Heart right ventricle (tissue), 16 donors: ENCODE measurements at regions not wholly inside any gene's neighbourhood (a gene's known extent, or its start where the extent isn't known, plus 50 kb on each side); places are given as distances from the start of the nearest gene placed in this dataset.
"Not testable (repeated sequence)": the region's sequence is repeated elsewhere in the genome, so short reads cannot be mapped to it uniquely, and the experiment has no call there.

Source experiments
- ATAC-seq, 8 donors: fragments of 200-7000 bp; cut with Tn5 transposase; one replicate each; pipeline ENCODE4 v1.9.1; 2020; ENCODE audit warnings: mild to moderate bottlenecking in 8 of 8, moderate library complexity in 8 of 8, moderate number of reproducible peaks in 1 of 8
- DNase-seq, 2 donors: peaks; one replicate each; pipeline ENCODE4 v3.0.0-alpha.2; 2020
- H3K27ac ChIP-seq, 10 donors: fragments of 200-600 bp; sonication (generic) in 2 of 10; one replicate each; pipeline versions ENCODE4 v1.5.0 to v1.8.0; 2020 to 2022; ENCODE audit warnings: mild to moderate bottlenecking in 3 of 10
- H3K27me3 ChIP-seq, 7 donors: fragments of 200-600 bp; one replicate each; pipeline ENCODE4 v1.8.0; 2021 to 2022; ENCODE audit warnings: mild to moderate bottlenecking in 2 of 7
- H3K36me3 ChIP-seq, 9 donors: fragments of 200-600 bp; sonication (generic) in 1 of 9; one replicate each; pipeline versions ENCODE4 v1.5.0 to v1.8.0; 2020 to 2022; ENCODE audit warnings: mild to moderate bottlenecking in 2 of 9
- H3K4me1 ChIP-seq, 9 donors: fragments of 200-600 bp; sonication (generic) in 1 of 9; one replicate each; pipeline versions ENCODE4 v1.5.0 to v1.8.0; 2020 to 2022; ENCODE audit warnings: mild to moderate bottlenecking in 4 of 9
- H3K4me3 ChIP-seq, 10 donors: fragments of 200-600 bp; sonication (generic) in 2 of 10; one replicate each; pipeline versions ENCODE4 v1.5.0 to v1.8.0; 2020 to 2022; ENCODE audit warnings: mild to moderate bottlenecking in 7 of 10, moderate library complexity in 2 of 10
- H3K9me3 ChIP-seq, 11 donors: fragments of 200-600 bp in 10 of 11; sonication (generic) in 2 of 11; one replicate each; pipeline versions ENCODE4 v1.5.0 to v1.8.0; 2013 to 2022; ENCODE audit warnings: mild to moderate bottlenecking in 2 of 11, control low read depth in 1 of 11, moderate library complexity in 1 of 11
- WGBS, 2 donors: extraction: QIAGEN DNeasy Blood & Tissue Kit; methylation state at CpG; one replicate each; pipeline ENCODE4 v1.1.7; 2013; ENCODE audit warnings: inconsistent platforms in 1 of 2; 5-methylcytosine and 5-hydroxymethylcytosine counted together
- intact Hi-C, 10 donors: fragments of 100-400 bp; cut with DNase I; formaldehyde crosslinking; loops; one replicate each; pipeline versions ENCODE4 v1.11.1 to v1.14.2; 2022
- TF ChIP-seq, protein P1 (sequence below), 9 donors: fragments of 200-600 bp; sonication (generic) in 2 of 9; IDR thresholded peaks; one replicate each; pipeline versions ENCODE4 v1.5.0 to v1.8.0; 2021 to 2022; ENCODE audit warnings: antibody characterized with exemption in 9 of 9, mild to moderate bottlenecking in 5 of 9, moderate library complexity in 1 of 9
- donor health status: Arrhythmogenic right ventricular cardiomyopathy.
- donor health status: ischemic (EF 13 %, LVEDD 7.1; RV severe dilation, severe dysfunction).
- donor health status: healthy with polysubstance abuse.
- donor health status: DM: no; HTN: yes; CAD: no.
- donor health status: DM: no; HTN: no; CAD: no.
- donor health status: ischemic (EF 25% LVEDD 6.9; RV normal size, moderate dysfunction).
- donor health status: ischemic (EF 25% LVEDD 5.7; RV mildly dilated, moderate dysfunction).
- donor health status: healthy.
- donor health status: DM: yes; HTN: yes; CAD: no.
- donor health status: Ischemic cardiomyopathy.
- donor health status: ischemic (EF 35%, LVEDD 5.7; RV mildly dilated, moderate dysfunction).
- donor health status: nonischemic (EF 11% LVEDD 7.7; RV severe dilation, severe dysfunction).
- donor health status: DM: yes; HTN: yes; CAD: no.
- donor health status: PGD.
- donor health status: ischemic (EF 29% LVEDD 5.4; RV normal size, mild dysfunction).
- donor health status: nonischemic (EF 23%, LVEDD 6.1; RV moderate dilation, normal function).

DNA sequence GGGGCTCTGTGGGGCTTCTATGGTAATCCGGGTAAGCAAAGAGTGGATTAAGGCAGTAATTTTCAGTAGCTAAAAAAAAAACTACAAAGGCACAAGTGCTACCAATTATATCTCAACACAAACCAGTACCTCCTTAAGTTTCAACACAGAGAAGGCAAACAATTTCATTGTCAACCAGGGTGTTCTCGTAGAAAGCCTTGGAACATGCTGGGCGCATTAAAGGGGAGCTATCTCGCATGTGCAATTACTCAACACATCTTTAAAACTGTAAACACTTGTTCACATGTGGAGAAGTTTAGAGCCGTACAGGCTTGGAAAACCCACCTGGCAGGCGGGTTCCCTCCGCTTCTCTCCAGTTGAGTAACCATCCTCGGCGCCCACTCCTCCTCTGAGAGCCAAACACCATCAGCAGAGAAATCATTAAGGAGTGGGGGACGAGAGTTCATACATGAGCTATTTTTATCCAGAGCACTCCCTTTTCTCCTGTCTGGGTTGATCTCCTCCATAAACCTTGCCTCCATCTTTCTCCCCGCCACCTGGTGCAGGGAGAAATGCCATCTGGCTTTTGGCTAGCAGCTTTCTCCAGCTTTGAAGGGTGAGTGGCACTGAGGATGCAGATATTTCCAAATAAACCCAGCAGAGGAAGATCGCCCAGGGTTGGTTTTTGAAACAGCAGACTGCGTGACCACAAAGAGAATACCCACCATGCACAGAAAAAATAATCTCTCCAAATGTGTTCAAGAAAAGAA, 287.1 kb downstream of the WDR11 start:
- Histone ChIP-seq H3K36me3 (no peaks in the 10 kb centered on the region), H3K9me3 (peaks cover 0 to 4% (median 0%) of the 10 kb centered on the region in 11 donors), H3K27me3 (peaks cover 0 to 8% (median 4%) of the 10 kb centered on the region in 7 donors), H3K4me3 (no peak overlapping the region), H3K27ac (no peak overlapping the region), H3K4me1 (no peaks in the 10 kb centered on the region)
- no peak for ATAC-seq
- no peak for DNase-seq
- TF ChIP-seq, protein P1, sequence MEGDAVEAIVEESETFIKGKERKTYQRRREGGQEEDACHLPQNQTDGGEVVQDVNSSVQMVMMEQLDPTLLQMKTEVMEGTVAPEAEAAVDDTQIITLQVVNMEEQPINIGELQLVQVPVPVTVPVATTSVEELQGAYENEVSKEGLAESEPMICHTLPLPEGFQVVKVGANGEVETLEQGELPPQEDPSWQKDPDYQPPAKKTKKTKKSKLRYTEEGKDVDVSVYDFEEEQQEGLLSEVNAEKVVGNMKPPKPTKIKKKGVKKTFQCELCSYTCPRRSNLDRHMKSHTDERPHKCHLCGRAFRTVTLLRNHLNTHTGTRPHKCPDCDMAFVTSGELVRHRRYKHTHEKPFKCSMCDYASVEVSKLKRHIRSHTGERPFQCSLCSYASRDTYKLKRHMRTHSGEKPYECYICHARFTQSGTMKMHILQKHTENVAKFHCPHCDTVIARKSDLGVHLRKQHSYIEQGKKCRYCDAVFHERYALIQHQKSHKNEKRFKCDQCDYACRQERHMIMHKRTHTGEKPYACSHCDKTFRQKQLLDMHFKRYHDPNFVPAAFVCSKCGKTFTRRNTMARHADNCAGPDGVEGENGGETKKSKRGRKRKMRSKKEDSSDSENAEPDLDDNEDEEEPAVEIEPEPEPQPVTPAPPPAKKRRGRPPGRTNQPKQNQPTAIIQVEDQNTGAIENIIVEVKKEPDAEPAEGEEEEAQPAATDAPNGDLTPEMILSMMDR (IDR thresholded peaks at IDR 0.05) = no peak
- 75% methylated on average over 13 of the region's 13 CpGs for WGBS, 2 donors
- intact Hi-C loops = no loop called here

DNA sequence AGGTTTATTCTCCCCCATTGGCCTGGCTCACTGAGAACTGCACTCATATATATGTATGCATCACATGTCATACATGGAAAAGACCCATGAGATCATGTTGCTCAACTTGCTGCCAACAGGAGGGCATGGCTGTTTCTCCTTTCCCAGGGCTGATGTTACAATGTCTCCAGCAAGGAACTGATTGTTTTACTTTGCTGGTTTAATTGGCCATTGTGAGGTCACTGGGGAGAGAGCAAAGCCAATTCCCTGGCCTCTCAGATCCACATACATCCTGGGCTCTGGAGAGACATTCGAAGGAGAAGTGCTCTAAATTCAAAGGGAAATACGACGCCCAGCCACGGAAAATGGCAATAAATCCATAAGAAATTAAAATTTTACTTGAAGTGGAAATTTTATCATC, 287.8 kb downstream of the WDR11 start:
- Histone ChIP-seq H3K27me3 (peaks cover 0 to 7% (median 4%) of the 10 kb centered on the region in 7 donors), H3K36me3 (no peaks in the 10 kb centered on the region), H3K4me3 (no peak overlapping the region), H3K27ac (no peak overlapping the region), H3K4me1 (no peaks in the 10 kb centered on the region), H3K9me3 (peaks cover 0 to 11% (median 0%) of the 10 kb centered on the region in 11 donors)
- ATAC-seq (no peak), DNase-seq (no peak)
- intact Hi-C loops = no loop called here
- TF ChIP-seq, protein P1 (IDR thresholded peaks at IDR 0.05) = no peak
- WGBS, 2 donors = 81 to 85% methylated on average over 4 of the region's 4 CpGs

DNA sequence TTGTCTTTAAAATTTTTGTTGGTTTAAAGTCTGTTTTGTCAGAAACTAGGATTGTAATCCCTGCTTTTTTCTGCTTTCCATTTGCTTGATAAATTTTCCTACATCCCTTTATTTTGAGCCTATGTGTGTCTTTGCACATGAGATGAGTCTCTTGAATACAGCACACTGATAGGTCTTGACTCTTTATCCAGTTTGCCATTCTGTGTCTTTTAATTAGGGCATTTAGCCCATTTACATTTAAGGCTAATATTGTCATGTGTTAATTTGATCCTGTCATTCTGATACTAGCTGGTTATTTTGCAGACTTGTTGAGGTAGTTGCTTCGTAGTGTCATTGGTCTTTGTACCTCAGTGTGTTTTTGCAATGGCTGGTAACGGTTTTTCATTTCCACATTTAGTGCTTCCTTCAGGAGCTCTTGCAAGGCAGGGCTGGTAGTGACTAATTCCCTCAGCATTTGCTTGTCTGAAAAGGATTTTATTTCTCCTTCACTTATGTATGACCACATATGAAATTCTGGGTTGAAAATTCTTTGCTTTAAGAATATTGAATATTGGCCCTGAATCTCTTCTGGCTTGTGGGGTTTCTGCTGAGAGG, 294.7 kb downstream of the WDR11 start:
- H3K4me1 ChIP-seq, H3K27ac ChIP-seq, intact Hi-C loops, DNase-seq, ATAC-seq, H3K36me3 ChIP-seq, H3K4me3 ChIP-seq: not testable (repeated sequence)
- peaks cover 0 to 34% (median 7%) of the 10 kb centered on the region in 11 donors for H3K9me3 ChIP-seq
- 28 to 30% methylated on average over 2 of the region's 2 CpGs for WGBS, 2 donors
- H3K27me3 ChIP-seq = peaks cover 0 to 16% (median 0%) of the 10 kb centered on the region in 7 donors

DNA sequence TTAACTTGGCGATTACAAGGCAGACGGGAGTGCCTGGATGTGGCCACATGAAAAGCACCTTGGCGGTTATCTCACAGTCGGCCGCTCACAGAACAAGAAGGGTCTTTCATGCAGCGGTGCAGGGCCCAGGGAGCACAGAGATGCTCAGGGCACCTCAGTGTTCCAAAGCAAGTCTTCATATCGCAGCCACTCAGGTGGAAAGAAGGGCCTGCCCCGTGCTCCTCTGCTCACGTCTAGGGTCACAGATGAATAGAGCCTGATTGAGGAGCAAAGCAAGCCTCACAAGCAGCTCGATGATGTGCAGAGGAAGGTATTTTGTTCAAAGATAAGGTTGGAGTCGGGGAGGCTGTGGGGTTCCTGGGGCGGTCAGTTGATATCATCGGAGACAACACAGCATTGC, 297.8 kb downstream of the WDR11 start:
- ATAC-seq = no peak
- H3K4me1 ChIP-seq = no peaks in the 10 kb centered on the region
- intact Hi-C loops = no loop called here

More for the DNA sequence above, 297.8 kb downstream of the WDR11 start:
- no peak overlapping the region for H3K27ac ChIP-seq
- WGBS, 2 donors = 63 to 68% methylated on average over 13 of the region's 13 CpGs
- no peak for DNase-seq
- H3K9me3 ChIP-seq = peaks cover 0 to 32% (median 7%) of the 10 kb centered on the region in 11 donors
- H3K27me3 ChIP-seq = peaks cover 0 to 16% (median 0%) of the 10 kb centered on the region in 7 donors
- TF ChIP-seq, protein P1 (IDR thresholded peaks at IDR 0.05) = no peak
- no peaks in the 10 kb centered on the region for H3K36me3 ChIP-seq
- no peak overlapping the region for H3K4me3 ChIP-seq
